Esophagus muscularis mucosa (tissue), 4 donors: ENCODE measurements at regions not wholly inside any gene's neighbourhood (a gene's known extent, or its start where the extent isn't known, plus 50 kb on each side); places are given as distances from the start of the nearest gene placed in this dataset.

Source experiments
- DNase-seq: peaks from one replicate; pipeline ENCODE4 v3.0.0-alpha.2; 2017; ENCODE audit errors: extremely low spot score
- H3K27ac ChIP-seq, 4 donors: fragments of 200-600 bp; sonication (generic); replicated peaks in 1 of 4; 1 replicate in 3 of 4; 2 replicates in 1 of 4; pipeline ENCODE4 v1.5.1; 2016 to 2019; ENCODE audit warnings: mild to moderate bottlenecking in 1 of 4
- H3K27me3 ChIP-seq, 4 donors: fragments of 200-600 bp; sonication (generic); one replicate each; pipeline versions ENCODE4 v1.5.1 to v1.6.0; 2016 to 2019
- H3K36me3 ChIP-seq, 4 donors: fragments of 200-600 bp; sonication (generic); one replicate each; pipeline ENCODE4 v1.5.1; 2016 to 2019
- H3K4me1 ChIP-seq, 4 donors: fragments of 200-600 bp; sonication (generic); one replicate each; pipeline ENCODE4 v1.5.1; 2016 to 2019
- H3K4me3 ChIP-seq, 4 donors: fragments of 200-600 bp; sonication (generic); 1 replicate in 2 of 4; 2 replicates in 2 of 4; pipeline ENCODE4 v1.5.1; 2016 to 2019; ENCODE audit warnings: mild to moderate bottlenecking in 4 of 4, moderate library complexity in 1 of 4
- H3K9me3 ChIP-seq, 4 donors: fragments of 200-600 bp; sonication (generic); 1 replicate in 3 of 4; 2 replicates in 1 of 4; pipeline ENCODE4 v1.5.1; 2016 to 2019
- EP300 ChIP-seq: sonication (generic); formaldehyde crosslinking; IDR thresholded peaks from one replicate; pipeline ENCODE4 v1.6.1; 2017; ENCODE audit warnings: antibody characterized with exemption
- POLR2A ChIP-seq: fragments of 450-650 bp; IDR thresholded peaks from one replicate; pipeline ENCODE4 v1.6.1; 2017; ENCODE audit warnings: antibody characterized with exemption, moderate library complexity, mild to moderate bottlenecking, low read depth
- POLR2AphosphoS5 ChIP-seq, 2 donors: sonication (generic); formaldehyde crosslinking; IDR thresholded peaks; one replicate each; pipeline ENCODE4 v1.6.1; 2017; ENCODE audit warnings: antibody characterized with exemption in 2 of 2
- WGBS: methylation state at CpG from one replicate; pipeline ENCODE4 v1.1.5; 2018; 5-methylcytosine and 5-hydroxymethylcytosine counted together
- intact Hi-C: fragments of 100-400 bp; cut with DNase I; formaldehyde crosslinking; loops from one replicate; pipeline ENCODE4 v1.15.1; 2023
- TF ChIP-seq, protein P1 (sequence below), 3 experiments: fragments of 200-600 bp in 2 of 3; fragments of 450-650 bp in 1 of 3; sonication (generic) in 2 of 3; IDR thresholded peaks; one replicate each; pipeline ENCODE4 v1.5.1; 2017 to 2019; ENCODE audit warnings: antibody characterized with exemption in 3 of 3, mild to moderate bottlenecking in 2 of 3, moderate library complexity in 1 of 3

DNA sequence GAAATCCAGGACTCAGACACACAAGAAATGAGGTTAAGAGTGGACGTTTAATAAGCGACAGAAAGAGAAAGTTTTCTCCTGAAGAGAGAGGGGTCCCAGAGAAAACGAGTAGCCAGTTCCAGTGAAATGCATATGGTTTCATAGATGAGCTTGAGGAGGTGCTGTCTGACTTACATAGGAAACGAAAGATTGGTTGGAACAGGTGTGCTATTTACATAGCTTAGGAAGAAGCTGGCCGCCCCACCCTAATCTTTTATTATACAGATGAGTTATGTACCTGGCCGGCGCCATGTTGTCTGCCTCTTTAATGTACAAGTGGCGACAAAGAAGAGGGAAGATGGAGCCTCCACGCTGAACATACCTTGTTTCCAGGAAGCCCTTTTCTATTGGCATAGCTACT, 223.0 kb downstream of the SLC6A15 start:
- H3K27ac ChIP-seq, result no peak overlapping the region
- H3K4me3 ChIP-seq, result no peak overlapping the region
- H3K4me1 ChIP-seq, result peaks cover 0 to 6% (median 0%) of the 10 kb centered on the region in 4 donors
- no peak for DNase-seq
- TF ChIP-seq EP300 (no peak), POLR2AphosphoS5 (IDR thresholded peaks at IDR 0.05) (no peak), POLR2A (no peak)
- TF ChIP-seq, protein P1, sequence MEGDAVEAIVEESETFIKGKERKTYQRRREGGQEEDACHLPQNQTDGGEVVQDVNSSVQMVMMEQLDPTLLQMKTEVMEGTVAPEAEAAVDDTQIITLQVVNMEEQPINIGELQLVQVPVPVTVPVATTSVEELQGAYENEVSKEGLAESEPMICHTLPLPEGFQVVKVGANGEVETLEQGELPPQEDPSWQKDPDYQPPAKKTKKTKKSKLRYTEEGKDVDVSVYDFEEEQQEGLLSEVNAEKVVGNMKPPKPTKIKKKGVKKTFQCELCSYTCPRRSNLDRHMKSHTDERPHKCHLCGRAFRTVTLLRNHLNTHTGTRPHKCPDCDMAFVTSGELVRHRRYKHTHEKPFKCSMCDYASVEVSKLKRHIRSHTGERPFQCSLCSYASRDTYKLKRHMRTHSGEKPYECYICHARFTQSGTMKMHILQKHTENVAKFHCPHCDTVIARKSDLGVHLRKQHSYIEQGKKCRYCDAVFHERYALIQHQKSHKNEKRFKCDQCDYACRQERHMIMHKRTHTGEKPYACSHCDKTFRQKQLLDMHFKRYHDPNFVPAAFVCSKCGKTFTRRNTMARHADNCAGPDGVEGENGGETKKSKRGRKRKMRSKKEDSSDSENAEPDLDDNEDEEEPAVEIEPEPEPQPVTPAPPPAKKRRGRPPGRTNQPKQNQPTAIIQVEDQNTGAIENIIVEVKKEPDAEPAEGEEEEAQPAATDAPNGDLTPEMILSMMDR (IDR thresholded peaks at IDR 0.05), result no peak
- H3K9me3 ChIP-seq, result no peaks in the 10 kb centered on the region
- 80% methylated on average over 8 of the region's 9 CpGs for WGBS
- H3K36me3 ChIP-seq, result no peaks in the 10 kb centered on the region
- intact Hi-C loops, result no loop called here
- H3K27me3 ChIP-seq, result no peaks in the 10 kb centered on the region

DNA sequence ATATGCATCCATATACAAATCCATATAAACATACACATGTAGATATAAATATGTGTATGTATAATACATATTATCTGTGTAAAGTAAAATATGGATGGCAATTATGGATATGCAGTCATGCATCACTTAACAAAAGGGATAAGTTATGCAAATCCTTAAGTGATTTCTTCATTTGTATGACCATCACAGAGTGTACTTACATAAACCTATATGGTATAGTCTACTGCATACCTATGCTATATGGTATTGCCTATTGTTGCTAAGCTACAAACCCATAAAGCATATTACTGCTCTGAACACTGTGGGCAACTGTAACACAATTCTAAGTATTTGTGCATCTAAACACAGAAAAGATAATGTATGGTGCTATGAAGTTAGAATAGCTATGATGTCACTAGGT, 227.2 kb downstream of the SLC6A15 start:
- Histone ChIP-seq H3K4me3 (no peak overlapping the region), H3K9me3 (no peaks in the 10 kb centered on the region), H3K36me3 (no peaks in the 10 kb centered on the region), H3K27me3 (no peaks in the 10 kb centered on the region), H3K27ac (no peak overlapping the region), H3K4me1 (no peaks in the 10 kb centered on the region)
- TF ChIP-seq, protein P1 (IDR thresholded peaks at IDR 0.05), result no peak
- TF ChIP-seq EP300, result no peak
- no peak for DNase-seq
- intact Hi-C loops, result no loop called here

DNA sequence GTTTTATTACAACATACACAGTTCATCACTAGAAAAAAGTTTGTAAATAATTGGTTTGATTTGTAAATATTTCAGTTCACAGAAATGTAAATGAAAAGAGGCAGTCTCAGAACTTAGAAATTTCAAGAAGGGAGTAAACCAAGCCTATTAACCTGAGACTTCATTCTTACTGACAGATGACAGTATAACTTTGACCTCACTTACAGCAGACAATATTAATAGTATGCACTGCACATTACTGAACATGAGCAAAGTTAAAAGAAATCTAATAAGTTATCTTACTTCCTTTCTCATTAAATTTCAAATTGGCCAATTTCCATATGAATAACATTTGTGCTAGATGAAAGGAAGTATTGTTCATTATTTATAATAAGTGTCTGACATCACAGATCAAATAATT, 235.8 kb downstream of the SLC6A15 start:
- Histone ChIP-seq H3K4me1 (no peaks in the 10 kb centered on the region), H3K27me3 (no peaks in the 10 kb centered on the region), H3K4me3 (no peak overlapping the region), H3K36me3 (no peaks in the 10 kb centered on the region), H3K9me3 (no peaks in the 10 kb centered on the region), H3K27ac (no peak overlapping the region)
- intact Hi-C loops, result no loop called here
- TF ChIP-seq POLR2AphosphoS5 (IDR thresholded peaks at IDR 0.05) (no peak), POLR2A (no peak), EP300 (no peak)
- TF ChIP-seq, protein P1 (IDR thresholded peaks at IDR 0.05), result no peak
- no peak for DNase-seq

DNA sequence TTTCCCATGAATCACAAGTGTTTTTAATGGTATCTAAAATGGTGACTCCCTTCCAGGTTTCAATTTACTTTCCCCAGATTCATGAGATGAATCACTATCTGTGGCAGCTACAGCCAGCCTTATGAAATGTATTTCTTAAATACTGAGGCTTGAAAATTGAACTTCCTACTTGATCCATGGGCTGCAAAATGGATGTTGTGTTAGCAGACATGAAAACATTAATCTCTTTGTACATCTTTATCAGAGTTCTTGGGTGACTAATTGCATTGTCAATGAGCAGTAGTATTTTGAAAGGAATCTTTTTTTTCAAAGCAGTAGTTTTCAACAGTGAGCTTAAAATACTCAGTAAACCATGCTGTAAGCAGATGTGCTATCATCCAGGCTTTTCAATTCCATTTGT, 250.8 kb downstream of the SLC6A15 start:
- no peaks in the 10 kb centered on the region for H3K4me1 ChIP-seq
- H3K27me3 ChIP-seq, result no peaks in the 10 kb centered on the region
- DNase-seq, result no peak
- no peak overlapping the region for H3K4me3 ChIP-seq
- no peaks in the 10 kb centered on the region for H3K36me3 ChIP-seq
- no peak overlapping the region for H3K27ac ChIP-seq
- H3K9me3 ChIP-seq, result no peaks in the 10 kb centered on the region
- intact Hi-C loops, result no loop called here
- no peak for TF ChIP-seq POLR2A
- TF ChIP-seq EP300, result no peak
- TF ChIP-seq, protein P1 (IDR thresholded peaks at IDR 0.05), result no peak
- no peak for TF ChIP-seq POLR2AphosphoS5 (IDR thresholded peaks at IDR 0.05)

DNA sequence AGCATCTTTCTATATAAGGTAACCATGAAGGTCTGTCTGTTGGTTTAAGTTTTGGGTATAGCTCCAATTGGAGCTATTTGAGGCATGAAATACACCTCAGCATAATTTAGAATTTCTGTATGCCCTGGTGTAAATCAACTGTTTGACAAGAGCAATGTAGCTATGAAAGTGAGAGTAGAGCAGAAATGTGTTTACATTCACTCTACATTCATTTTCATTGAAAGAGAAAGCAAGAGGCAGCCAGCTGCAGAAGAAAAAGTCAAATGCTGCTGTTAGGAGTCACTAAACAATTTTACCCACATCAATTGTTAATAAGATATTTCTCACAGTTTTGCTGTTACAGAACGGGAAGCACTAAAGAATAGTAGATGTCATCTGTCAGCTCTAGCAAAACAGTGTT, 252.5 kb downstream of the SLC6A15 start:
- no peak for DNase-seq
- 42% methylated on average over 1 of the region's 1 CpG for WGBS
- H3K36me3 ChIP-seq, result no peaks in the 10 kb centered on the region
- no peak overlapping the region for H3K4me3 ChIP-seq
- no peaks in the 10 kb centered on the region for H3K4me1 ChIP-seq
- intact Hi-C loops, result no loop called here
- TF ChIP-seq, protein P1 (IDR thresholded peaks at IDR 0.05), result no peak
- TF ChIP-seq POLR2AphosphoS5 (IDR thresholded peaks at IDR 0.05) (no peak), EP300 (no peak), POLR2A (no peak)
- H3K27ac ChIP-seq, result no peak overlapping the region
- no peaks in the 10 kb centered on the region for H3K9me3 ChIP-seq
- no peaks in the 10 kb centered on the region for H3K27me3 ChIP-seq
